Nephron progenitor cell (in vitro differentiated cells): ENCODE measurements at regions not wholly inside any gene's neighbourhood (a gene's known extent, or its start where the extent isn't known, plus 50 kb on each side); places are given as distances from the start of the nearest gene placed in this dataset.
"Not testable (repeated sequence)": the region's sequence is repeated elsewhere in the genome, so short reads cannot be mapped to it uniquely, and the experiment has no call there.

Source experiments
- DNase-seq: peaks from one replicate; pipeline ENCODE4 v3.0.0; 2021
- H3K27ac Mint-ChIP-seq: 2 replicates; pipeline ENCODE4 v1.8.0; 2021; ENCODE audit warnings: mild to moderate bottlenecking, moderate library complexity, mixed read lengths
- H3K27me3 Mint-ChIP-seq: 2 replicates; pipeline ENCODE4 v1.8.0; 2021; ENCODE audit warnings: mild to moderate bottlenecking, low read depth, mixed read lengths; ENCODE audit not compliant: poor library complexity
- H3K36me3 Mint-ChIP-seq: 2 replicates; pipeline ENCODE4 v1.8.0; 2021; ENCODE audit warnings: low read depth, mixed read lengths
- H3K4me1 Mint-ChIP-seq: 2 replicates; pipeline ENCODE4 v1.8.0; 2021; ENCODE audit warnings: mixed read lengths
- H3K4me3 Mint-ChIP-seq: 2 replicates; pipeline ENCODE4 v1.8.0; 2021; ENCODE audit warnings: mild to moderate bottlenecking, moderate library complexity, mixed read lengths
- H3K9me3 Mint-ChIP-seq: 2 replicates; pipeline ENCODE4 v1.8.0; 2021; ENCODE audit warnings: mild to moderate bottlenecking, moderate library complexity, mixed read lengths

GRCh38 chr7:63629024-63629423 lies 369.6 kb upstream of the ZNF722 start:
- not testable (repeated sequence) for H3K36me3 Mint-ChIP-seq, H3K4me3 Mint-ChIP-seq, H3K27me3 Mint-ChIP-seq, H3K9me3 Mint-ChIP-seq, H3K27ac Mint-ChIP-seq, DNase-seq, H3K4me1 Mint-ChIP-seq

GRCh38 chr7:63636585-63636984 lies 362.1 kb upstream of the ZNF722 start:
- DNase-seq, H3K27ac Mint-ChIP-seq, H3K9me3 Mint-ChIP-seq, H3K4me3 Mint-ChIP-seq, H3K27me3 Mint-ChIP-seq, H3K4me1 Mint-ChIP-seq, H3K36me3 Mint-ChIP-seq: not testable (repeated sequence)

- not testable (repeated sequence) for H3K27ac Mint-ChIP-seq, DNase-seq, H3K36me3 Mint-ChIP-seq, H3K9me3 Mint-ChIP-seq, H3K27me3 Mint-ChIP-seq, H3K4me3 Mint-ChIP-seq, H3K4me1 Mint-ChIP-seq
These were observed 333.1 kb upstream of the ZNF722 start for GRCh38 chr7:63665553-63665952.

GRCh38 chr7:63691408-63691807 lies 307.2 kb upstream of the ZNF722 start:
- not testable (repeated sequence) for DNase-seq, H3K36me3 Mint-ChIP-seq, H3K27me3 Mint-ChIP-seq, H3K4me3 Mint-ChIP-seq, H3K27ac Mint-ChIP-seq, H3K9me3 Mint-ChIP-seq, H3K4me1 Mint-ChIP-seq

GRCh38 chr7:63694296-63694695 lies 304.4 kb upstream of the ZNF722 start:
- H3K27me3 Mint-ChIP-seq, H3K36me3 Mint-ChIP-seq, H3K4me1 Mint-ChIP-seq, DNase-seq, H3K9me3 Mint-ChIP-seq, H3K27ac Mint-ChIP-seq, H3K4me3 Mint-ChIP-seq: not testable (repeated sequence)
